ENCODE measurements at regions not wholly inside any gene's neighbourhood (a gene's known extent, or its start where the extent isn't known, plus 50 kb on each side); places are given as distances from the start of the nearest gene placed in this dataset.

DNA sequence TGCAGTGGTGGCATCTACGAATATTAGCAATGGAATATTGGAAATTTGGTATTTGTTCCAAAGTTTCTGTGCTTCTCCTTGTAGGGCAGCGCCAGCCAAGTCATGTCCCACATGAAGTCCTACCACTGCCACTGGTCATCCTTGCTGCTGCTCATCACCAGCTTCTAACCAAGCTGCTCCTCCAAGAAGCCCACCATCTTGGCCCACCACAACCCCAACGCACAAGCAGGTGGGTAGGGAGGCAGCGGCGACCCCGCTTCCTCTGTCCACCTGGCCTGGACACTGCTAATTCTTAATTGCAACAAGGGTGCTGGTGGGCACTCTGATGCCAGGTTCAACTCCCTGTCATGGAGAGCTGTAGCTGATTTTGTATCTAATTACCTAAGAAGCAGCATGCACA, 291.2 kb upstream of the LYPLAL1 start:
- intact Hi-C loops (cut with micrococcal nuclease) = no loop called here
- BruUV-seq (replicated peaks) = no TSS peak
- TF ChIP-seq, protein P1, sequence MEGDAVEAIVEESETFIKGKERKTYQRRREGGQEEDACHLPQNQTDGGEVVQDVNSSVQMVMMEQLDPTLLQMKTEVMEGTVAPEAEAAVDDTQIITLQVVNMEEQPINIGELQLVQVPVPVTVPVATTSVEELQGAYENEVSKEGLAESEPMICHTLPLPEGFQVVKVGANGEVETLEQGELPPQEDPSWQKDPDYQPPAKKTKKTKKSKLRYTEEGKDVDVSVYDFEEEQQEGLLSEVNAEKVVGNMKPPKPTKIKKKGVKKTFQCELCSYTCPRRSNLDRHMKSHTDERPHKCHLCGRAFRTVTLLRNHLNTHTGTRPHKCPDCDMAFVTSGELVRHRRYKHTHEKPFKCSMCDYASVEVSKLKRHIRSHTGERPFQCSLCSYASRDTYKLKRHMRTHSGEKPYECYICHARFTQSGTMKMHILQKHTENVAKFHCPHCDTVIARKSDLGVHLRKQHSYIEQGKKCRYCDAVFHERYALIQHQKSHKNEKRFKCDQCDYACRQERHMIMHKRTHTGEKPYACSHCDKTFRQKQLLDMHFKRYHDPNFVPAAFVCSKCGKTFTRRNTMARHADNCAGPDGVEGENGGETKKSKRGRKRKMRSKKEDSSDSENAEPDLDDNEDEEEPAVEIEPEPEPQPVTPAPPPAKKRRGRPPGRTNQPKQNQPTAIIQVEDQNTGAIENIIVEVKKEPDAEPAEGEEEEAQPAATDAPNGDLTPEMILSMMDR (IDR thresholded peaks at IDR 0.05; ENCODE audit: unreplicated experiment) = no peak
- no peak overlapping the region for H3K4me3 Mint-ChIP-seq (ENCODE audit: unreplicated experiment)
- DNase-seq (ENCODE audit: unreplicated experiment) = no peak
- CTCF ChIA-PET = no interaction called here
- H3K27me3 Mint-ChIP-seq (ENCODE audit: insufficient read depth, unreplicated experiment) = no peaks in the 10 kb centered on the region
- H3K4me1 Mint-ChIP-seq (ENCODE audit: insufficient read depth, unreplicated experiment) = peaks cover 11% of the 10 kb centered on the region
- POLR2A ChIA-PET = no interaction called here
- no peaks in the 10 kb centered on the region for H3K9me3 Mint-ChIP-seq (ENCODE audit: unreplicated experiment)
- H3K36me3 Mint-ChIP-seq (ENCODE audit: insufficient read depth, unreplicated experiment) = no peaks in the 10 kb centered on the region
- no peak overlapping the region for H3K27ac Mint-ChIP-seq (ENCODE audit: low read depth, unreplicated experiment)

DNA sequence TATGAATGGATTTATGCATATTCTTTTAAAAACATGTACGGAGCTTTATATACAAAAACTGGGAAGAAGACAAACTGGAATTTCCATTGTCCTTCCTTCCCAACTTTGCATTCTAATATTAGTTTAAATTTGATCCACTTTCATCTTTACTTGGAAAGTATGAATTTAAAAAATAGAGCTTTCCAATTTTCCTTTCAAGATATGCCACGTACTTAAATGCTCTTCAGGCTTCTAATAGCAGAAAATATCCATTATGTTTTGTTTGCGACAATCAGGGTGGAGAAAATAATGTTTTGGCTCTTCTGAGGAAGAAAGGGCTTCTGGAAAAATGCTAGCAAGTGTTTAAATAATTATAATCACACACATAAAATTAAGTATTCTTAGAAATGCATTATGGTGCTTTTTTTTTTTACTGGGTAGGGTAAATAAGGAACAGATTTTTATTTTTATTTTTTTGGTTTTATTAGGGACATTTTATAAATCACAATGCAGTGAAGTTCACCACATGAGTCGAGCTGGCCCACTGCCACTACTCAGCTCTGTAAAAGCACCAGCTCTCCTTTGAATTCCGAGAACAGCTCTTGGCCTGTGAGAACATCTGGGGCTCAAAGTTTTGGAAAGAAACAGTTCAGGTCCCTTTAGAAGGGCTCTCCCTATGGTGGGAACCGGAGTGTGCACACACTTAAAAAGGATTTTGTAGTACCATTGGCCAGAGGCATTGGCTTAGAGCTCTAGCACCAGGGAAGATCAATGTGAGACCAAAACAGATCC, 287.4 kb upstream of the LYPLAL1 start:
- Mint-ChIP-seq H3K4me1 (ENCODE audit: insufficient read depth, unreplicated experiment) (peaks cover 15% of the 10 kb centered on the region), H3K27ac (ENCODE audit: low read depth, unreplicated experiment) (no peak overlapping the region), H3K9me3 (ENCODE audit: unreplicated experiment) (no peaks in the 10 kb centered on the region), H3K4me3 (ENCODE audit: unreplicated experiment) (no peak overlapping the region), H3K27me3 (ENCODE audit: insufficient read depth, unreplicated experiment) (no peaks in the 10 kb centered on the region), H3K36me3 (ENCODE audit: insufficient read depth, unreplicated experiment) (no peaks in the 10 kb centered on the region)
- no TSS peak for BruUV-seq (replicated peaks)
- CTCF ChIA-PET = interaction anchor here (0.6 to 1.2 kb wide), 6 partner anchors 11 to 927 kb away, joined by 3 to 5 read pairs (median 3); no protein-coding TSS in a partner anchor
- TF ChIP-seq, protein P1 (IDR thresholded peaks at IDR 0.05; ENCODE audit: unreplicated experiment) = no peak
- peak; percentile 65 for DNase-seq (ENCODE audit: unreplicated experiment)
- POLR2A ChIA-PET = interaction anchor here (0.7 kb wide), 2 partner anchors 18 to 246 kb away, joined by 3 read pairs; no protein-coding TSS in a partner anchor
- intact Hi-C loops (cut with micrococcal nuclease) = no loop called here

DNA sequence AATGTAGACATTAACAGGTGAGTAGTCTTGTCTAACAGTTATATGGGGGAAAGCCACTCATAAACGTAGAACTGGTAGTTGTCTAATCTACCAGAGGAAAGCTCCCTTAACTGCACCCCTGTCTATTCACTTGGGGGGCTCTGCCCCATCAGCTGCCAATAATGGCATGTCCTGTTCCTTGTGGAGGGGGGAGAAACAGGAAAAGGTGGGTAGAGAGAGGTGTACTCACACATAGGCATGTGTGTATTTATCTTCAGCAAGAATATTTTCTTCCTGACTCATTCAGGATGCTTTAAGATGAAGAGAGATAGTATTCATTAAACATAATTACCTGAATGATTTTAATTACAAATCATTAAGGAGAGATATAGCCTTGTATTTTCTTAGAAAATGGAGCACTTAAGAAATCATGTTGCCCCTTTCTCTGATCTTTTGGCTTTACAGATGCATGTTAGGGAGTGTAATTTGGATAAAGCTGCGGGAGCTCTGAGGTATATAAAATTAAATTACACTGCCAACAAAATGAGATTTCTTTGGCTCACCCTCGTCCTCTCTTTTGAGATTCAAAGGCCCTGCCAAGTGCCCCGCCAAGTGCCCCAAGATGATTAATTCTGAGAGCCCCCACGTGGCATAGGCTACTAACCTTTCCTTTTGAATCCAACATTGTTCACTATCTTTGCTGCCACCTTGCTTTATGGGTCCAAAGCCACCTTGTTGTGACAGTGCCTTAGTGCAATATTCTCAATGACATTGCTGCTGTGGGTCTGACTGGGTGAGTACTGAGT, 286.3 kb upstream of the LYPLAL1 start:
- POLR2A ChIA-PET = no interaction called here
- peaks cover 15% of the 10 kb centered on the region for H3K4me1 Mint-ChIP-seq (ENCODE audit: insufficient read depth, unreplicated experiment)
- BruUV-seq (replicated peaks) = no TSS peak
- TF ChIP-seq, protein P1 (IDR thresholded peaks at IDR 0.05; ENCODE audit: unreplicated experiment) = no peak
- peak overlapping the region; percentile 40 for H3K27ac Mint-ChIP-seq (ENCODE audit: low read depth, unreplicated experiment)
- no peaks in the 10 kb centered on the region for H3K36me3 Mint-ChIP-seq (ENCODE audit: insufficient read depth, unreplicated experiment)
- intact Hi-C loops (cut with micrococcal nuclease) = no loop called here
- H3K27me3 Mint-ChIP-seq (ENCODE audit: insufficient read depth, unreplicated experiment) = no peaks in the 10 kb centered on the region
- H3K9me3 Mint-ChIP-seq (ENCODE audit: unreplicated experiment) = no peaks in the 10 kb centered on the region
- CTCF ChIA-PET = interaction anchor here (0.5 to 1.6 kb wide), 6 partner anchors 10 to 614 kb away, joined by 3 to 5 read pairs (median 3); no protein-coding TSS in a partner anchor
- peak; percentile 23 for DNase-seq (ENCODE audit: unreplicated experiment)
- H3K4me3 Mint-ChIP-seq (ENCODE audit: unreplicated experiment) = no peak overlapping the region

DNA sequence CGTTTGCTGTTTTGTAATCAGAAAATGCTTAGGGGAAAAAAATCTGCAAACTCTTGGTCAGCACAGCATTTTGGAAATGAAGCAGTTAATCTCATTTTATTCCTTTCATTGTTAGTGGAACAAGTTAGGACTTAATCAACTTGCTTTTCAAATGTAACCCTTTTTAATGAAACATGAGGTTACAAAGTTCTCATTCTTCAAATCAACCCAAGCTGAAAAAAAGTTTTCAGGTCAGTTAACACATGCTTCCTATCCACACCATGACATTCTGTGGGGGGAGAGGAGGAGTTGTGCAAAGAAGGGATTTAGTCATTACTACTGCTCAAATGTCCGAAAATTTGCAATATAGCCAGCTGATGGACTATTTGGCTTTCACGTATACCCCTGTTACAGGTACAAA, 283.2 kb upstream of the LYPLAL1 start:
- no peaks in the 10 kb centered on the region for H3K36me3 Mint-ChIP-seq (ENCODE audit: insufficient read depth, unreplicated experiment)
- peaks cover 19% of the 10 kb centered on the region for H3K4me1 Mint-ChIP-seq (ENCODE audit: insufficient read depth, unreplicated experiment)
- no peaks in the 10 kb centered on the region for H3K27me3 Mint-ChIP-seq (ENCODE audit: insufficient read depth, unreplicated experiment)
- BruUV-seq (replicated peaks) = no TSS peak
- no peak overlapping the region for H3K4me3 Mint-ChIP-seq (ENCODE audit: unreplicated experiment)
- intact Hi-C loops (cut with micrococcal nuclease) = no loop called here
- ChIA-PET POLR2A (interaction anchor here (0.6 kb wide), 1 partner anchor 18 kb away, joined by 3 read pairs; no protein-coding TSS in a partner anchor), CTCF (no interaction called here)
- H3K9me3 Mint-ChIP-seq (ENCODE audit: unreplicated experiment) = no peaks in the 10 kb centered on the region
- H3K27ac Mint-ChIP-seq (ENCODE audit: low read depth, unreplicated experiment) = no peak overlapping the region
- TF ChIP-seq, protein P1 (IDR thresholded peaks at IDR 0.05; ENCODE audit: unreplicated experiment) = no peak
- DNase-seq (ENCODE audit: unreplicated experiment) = no peak
